ENCODE measurements at regions not wholly inside any gene's neighbourhood (a gene's known extent, or its start where the extent isn't known, plus 50 kb on each side); places are given as distances from the start of the nearest gene placed in this dataset.
"Not testable (repeated sequence)": the region's sequence is repeated elsewhere in the genome, so short reads cannot be mapped to it uniquely, and the experiment has no call there.

DNA sequence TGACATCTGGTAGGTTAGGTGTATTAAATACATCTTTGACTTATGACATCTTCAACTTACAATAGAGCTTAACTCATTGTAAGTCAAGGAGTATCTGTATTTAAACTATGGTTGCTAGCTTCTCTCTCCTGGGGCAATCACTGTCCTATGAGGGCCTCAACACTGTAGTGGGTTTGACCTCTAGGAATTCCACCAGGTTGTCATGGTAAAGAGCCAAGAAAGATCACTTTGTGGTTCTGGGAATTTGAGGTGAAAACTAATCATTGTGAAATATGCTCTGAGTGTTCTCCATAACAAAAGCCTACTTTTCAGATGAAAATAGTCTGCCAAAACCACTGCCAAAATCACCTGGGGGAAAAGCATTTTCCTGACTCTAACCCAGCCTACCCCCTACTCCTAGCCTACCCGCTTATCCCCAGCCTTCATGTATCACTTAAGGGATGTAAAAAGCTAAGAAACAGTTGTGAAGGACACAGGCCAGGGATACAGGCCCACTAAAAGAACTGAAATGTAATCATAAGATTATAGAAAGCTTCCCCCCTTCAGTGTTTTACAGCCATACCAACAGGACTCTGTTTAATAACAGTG lies 723.8 kb downstream of the MECOM start:
- TF ChIP-seq EP300 (IDR thresholded peaks at IDR 0.05) = no peak
- TF ChIP-seq, protein P1, sequence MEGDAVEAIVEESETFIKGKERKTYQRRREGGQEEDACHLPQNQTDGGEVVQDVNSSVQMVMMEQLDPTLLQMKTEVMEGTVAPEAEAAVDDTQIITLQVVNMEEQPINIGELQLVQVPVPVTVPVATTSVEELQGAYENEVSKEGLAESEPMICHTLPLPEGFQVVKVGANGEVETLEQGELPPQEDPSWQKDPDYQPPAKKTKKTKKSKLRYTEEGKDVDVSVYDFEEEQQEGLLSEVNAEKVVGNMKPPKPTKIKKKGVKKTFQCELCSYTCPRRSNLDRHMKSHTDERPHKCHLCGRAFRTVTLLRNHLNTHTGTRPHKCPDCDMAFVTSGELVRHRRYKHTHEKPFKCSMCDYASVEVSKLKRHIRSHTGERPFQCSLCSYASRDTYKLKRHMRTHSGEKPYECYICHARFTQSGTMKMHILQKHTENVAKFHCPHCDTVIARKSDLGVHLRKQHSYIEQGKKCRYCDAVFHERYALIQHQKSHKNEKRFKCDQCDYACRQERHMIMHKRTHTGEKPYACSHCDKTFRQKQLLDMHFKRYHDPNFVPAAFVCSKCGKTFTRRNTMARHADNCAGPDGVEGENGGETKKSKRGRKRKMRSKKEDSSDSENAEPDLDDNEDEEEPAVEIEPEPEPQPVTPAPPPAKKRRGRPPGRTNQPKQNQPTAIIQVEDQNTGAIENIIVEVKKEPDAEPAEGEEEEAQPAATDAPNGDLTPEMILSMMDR (IDR thresholded peaks at IDR 0.05) = no peak
- TF ChIP-seq POLR2A (IDR thresholded peaks at IDR 0.05) = no peak
- Histone ChIP-seq H3K9me3 (no peaks in the 10 kb centered on the region), H3K4me3 (no peak overlapping the region), H3K27me3 (no peaks in the 10 kb centered on the region), H3K4me1 (ENCODE audit: insufficient read depth) (no peaks in the 10 kb centered on the region), H3K27ac (no peak overlapping the region), H3K36me3 (no peaks in the 10 kb centered on the region)
- WGBS, 3 donors = 61 to 72% (median 61%) methylated on average over 1 of the region's 1 CpG
- intact Hi-C loops (cut with DNase I) = no loop called here
- DNase-seq = no peak

DNA sequence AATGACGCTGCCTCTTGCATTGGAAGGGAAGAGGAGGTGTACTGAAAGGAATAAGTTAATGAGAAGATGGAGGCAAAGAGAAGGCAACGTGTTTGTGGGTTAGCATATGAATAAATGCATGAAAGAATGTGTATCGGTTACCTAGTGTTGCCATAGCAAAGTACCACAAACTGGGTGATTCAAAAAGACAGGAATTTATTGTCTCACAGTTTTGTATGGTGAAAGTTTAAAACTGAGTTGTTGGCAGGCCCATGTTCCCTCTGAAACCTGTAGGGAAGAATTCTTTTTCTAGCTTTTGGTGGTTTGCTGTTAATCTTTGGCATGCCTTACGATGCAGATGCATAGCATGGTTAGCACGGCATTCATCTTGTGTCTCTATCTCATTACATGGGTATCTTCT lies 729.9 kb downstream of the MECOM start:
- Histone ChIP-seq H3K9me3 (no peaks in the 10 kb centered on the region), H3K4me1 (ENCODE audit: insufficient read depth) (no peaks in the 10 kb centered on the region), H3K27ac (no peak overlapping the region), H3K27me3 (no peaks in the 10 kb centered on the region), H3K36me3 (no peaks in the 10 kb centered on the region), H3K4me3 (no peak overlapping the region)
- DNase-seq = no peak
- no peak for TF ChIP-seq POLR2A (IDR thresholded peaks at IDR 0.05)
- TF ChIP-seq, protein P1 (IDR thresholded peaks at IDR 0.05) = no peak
- no peak for TF ChIP-seq EP300 (IDR thresholded peaks at IDR 0.05)
- intact Hi-C loops (cut with DNase I) = no loop called here
- 65 to 84% (median 80%) methylated on average over 5 of the region's 5 CpGs for WGBS, 3 donors

DNA sequence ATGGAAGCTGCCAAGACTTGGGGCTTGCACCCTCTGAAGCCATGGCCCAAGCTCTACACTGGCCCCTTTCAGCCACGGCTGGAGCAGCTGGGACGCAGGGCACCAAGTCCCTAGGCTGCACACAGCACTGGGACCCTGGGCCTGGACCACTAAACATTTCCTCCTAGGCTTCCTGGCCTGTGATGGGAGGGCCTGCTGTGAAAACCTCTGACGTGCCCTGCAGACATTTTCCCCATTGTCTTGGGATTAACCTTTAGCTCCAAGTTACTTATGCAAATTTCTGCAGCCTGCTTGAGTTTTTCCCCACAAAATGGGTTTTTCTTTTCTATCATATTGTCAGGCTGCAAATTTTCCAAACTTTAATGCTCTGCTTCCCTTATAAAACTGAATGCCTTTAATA lies 733.5 kb downstream of the MECOM start:
- H3K27ac ChIP-seq; H3K4me1 ChIP-seq (ENCODE audit: insufficient read depth); H3K36me3 ChIP-seq; H3K27me3 ChIP-seq; DNase-seq; H3K4me3 ChIP-seq; H3K9me3 ChIP-seq; intact Hi-C loops (cut with DNase I): not testable (repeated sequence)
- WGBS, 3 donors = 61 to 78% (median 70%) methylated on average over 3 of the region's 3 CpGs

DNA sequence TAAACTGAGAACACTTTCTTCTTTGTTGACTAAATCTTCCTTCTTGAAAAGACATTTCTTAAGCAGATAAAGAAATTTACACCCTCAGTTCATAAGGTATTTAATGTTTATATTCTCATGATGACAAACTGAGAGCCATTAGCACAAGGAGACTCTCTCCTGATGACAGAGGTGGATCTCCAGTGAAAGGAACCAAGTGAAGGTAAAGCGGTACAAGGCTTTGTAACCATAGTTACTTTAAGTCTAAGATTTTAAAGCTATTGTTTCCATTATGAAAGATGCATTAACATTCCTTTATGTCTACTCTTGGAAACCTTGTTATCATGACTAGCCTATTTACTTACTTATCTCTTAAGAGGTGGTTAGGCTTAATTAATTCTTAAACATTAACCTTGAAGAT lies 737.1 kb downstream of the MECOM start:
- Histone ChIP-seq H3K4me1 (ENCODE audit: insufficient read depth) (no peaks in the 10 kb centered on the region), H3K27ac (no peak overlapping the region), H3K9me3 (no peaks in the 10 kb centered on the region), H3K27me3 (no peaks in the 10 kb centered on the region), H3K36me3 (no peaks in the 10 kb centered on the region), H3K4me3 (no peak overlapping the region)
- TF ChIP-seq EP300 (IDR thresholded peaks at IDR 0.05) = no peak
- no peak for TF ChIP-seq POLR2A (IDR thresholded peaks at IDR 0.05)
- 46 to 89% (median 56%) methylated on average over 1 of the region's 1 CpG for WGBS, 3 donors
- intact Hi-C loops (cut with DNase I) = no loop called here
- DNase-seq = no peak

DNA sequence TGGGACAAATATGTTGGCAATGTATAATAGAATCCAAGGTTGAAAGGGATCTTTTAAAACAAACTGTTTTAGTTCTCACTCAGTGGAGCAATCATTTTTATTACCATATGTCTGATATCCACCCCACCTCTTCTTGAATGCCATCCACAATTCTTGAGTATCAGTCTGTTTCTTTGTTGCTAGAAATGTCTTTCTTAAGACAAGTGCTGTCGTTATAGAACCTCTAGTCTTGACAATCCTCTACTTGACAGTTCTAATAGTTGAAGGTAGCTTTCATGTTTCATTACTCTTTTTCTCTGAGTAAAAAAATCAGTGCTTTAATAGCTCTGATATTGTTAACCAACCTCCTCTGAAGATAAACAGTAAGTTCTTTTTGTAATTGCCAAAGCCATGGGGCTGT lies 737.9 kb downstream of the MECOM start:
- Histone ChIP-seq H3K9me3 (no peaks in the 10 kb centered on the region), H3K27ac (no peak overlapping the region), H3K4me1 (ENCODE audit: insufficient read depth) (no peaks in the 10 kb centered on the region), H3K4me3 (no peak overlapping the region), H3K36me3 (no peaks in the 10 kb centered on the region), H3K27me3 (no peaks in the 10 kb centered on the region)
- intact Hi-C loops (cut with DNase I) = no loop called here
- TF ChIP-seq EP300 (IDR thresholded peaks at IDR 0.05) = no peak
- 66 to 84% (median 81%) methylated on average over 1 of the region's 1 CpG for WGBS, 3 donors
- DNase-seq = no peak

DNA sequence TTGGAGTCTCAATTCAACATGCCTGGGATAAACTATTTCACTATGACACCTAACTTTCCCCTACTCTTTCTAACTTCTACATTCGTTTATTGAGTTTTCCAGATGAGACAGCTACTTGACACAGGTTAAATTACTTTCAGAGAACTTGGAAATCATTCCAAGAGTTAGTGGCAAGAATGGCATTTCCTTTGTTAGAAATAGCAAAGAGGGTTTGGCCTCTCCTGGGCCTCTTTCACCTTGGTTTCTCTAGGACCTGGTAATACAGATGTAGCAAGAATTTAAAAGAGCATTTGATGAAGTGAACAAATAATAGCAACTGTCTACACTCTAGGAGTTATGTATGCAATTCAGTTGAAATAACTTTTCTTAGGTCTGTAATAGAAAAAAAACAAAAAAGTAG lies 748.9 kb downstream of the MECOM start:
- intact Hi-C loops (cut with DNase I) = no loop called here

More for the DNA sequence above, 748.9 kb downstream of the MECOM start:
- H3K36me3 ChIP-seq = no peaks in the 10 kb centered on the region
- 39 to 75% (median 59%) methylated on average over 1 of the region's 1 CpG for WGBS, 3 donors
- no peak for DNase-seq
- no peaks in the 10 kb centered on the region for H3K4me1 ChIP-seq (ENCODE audit: insufficient read depth)
- H3K27ac ChIP-seq = no peak overlapping the region
- TF ChIP-seq EP300 (IDR thresholded peaks at IDR 0.05) (no peak), POLR2A (IDR thresholded peaks at IDR 0.05) (no peak)
- TF ChIP-seq, protein P1 (IDR thresholded peaks at IDR 0.05) = no peak
- H3K9me3 ChIP-seq = no peaks in the 10 kb centered on the region
- H3K4me3 ChIP-seq = no peak overlapping the region
- H3K27me3 ChIP-seq = no peaks in the 10 kb centered on the region

Measured in ovary (tissue), 7 donors.